ENCODE measurements at regions not wholly inside any gene's neighbourhood (a gene's known extent, or its start where the extent isn't known, plus 50 kb on each side); places are given as distances from the start of the nearest gene placed in this dataset.

DNA sequence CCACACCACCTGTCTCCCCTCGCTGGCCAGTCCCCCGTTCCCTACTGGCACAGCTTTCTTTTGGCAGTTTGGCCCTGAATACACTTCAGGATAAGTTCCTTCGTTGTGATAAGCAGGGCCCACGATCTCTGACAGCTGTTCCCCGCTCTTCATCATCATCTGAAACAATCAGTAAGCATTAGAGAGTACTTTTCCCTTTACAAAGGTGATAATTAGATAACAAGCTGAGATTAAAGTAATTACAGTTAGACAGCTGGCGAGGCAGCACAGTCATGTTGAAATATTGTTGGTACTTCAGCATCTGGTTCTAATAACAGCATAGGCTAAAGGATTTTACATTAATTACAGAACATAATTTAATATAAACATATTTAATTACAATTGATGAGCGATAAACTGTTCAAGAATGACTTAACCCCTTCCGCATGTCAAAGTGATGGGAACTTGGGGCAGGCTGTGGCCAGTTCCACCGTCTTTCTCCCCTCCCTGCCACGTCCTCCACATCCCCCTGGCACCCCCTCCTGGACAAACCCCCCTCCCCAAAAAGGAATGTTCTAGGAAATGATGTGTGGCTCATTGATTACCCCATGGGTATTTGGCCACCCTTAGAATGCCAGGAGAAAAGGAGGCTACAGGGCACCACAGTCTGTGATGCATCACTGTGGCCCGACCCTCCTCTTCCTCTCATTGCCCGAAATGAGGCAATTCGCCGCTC is 134.9 kb downstream of the RCN1 start:
- TF ChIP-seq, protein P1, sequence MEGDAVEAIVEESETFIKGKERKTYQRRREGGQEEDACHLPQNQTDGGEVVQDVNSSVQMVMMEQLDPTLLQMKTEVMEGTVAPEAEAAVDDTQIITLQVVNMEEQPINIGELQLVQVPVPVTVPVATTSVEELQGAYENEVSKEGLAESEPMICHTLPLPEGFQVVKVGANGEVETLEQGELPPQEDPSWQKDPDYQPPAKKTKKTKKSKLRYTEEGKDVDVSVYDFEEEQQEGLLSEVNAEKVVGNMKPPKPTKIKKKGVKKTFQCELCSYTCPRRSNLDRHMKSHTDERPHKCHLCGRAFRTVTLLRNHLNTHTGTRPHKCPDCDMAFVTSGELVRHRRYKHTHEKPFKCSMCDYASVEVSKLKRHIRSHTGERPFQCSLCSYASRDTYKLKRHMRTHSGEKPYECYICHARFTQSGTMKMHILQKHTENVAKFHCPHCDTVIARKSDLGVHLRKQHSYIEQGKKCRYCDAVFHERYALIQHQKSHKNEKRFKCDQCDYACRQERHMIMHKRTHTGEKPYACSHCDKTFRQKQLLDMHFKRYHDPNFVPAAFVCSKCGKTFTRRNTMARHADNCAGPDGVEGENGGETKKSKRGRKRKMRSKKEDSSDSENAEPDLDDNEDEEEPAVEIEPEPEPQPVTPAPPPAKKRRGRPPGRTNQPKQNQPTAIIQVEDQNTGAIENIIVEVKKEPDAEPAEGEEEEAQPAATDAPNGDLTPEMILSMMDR (IDR thresholded peaks at IDR 0.05) = no peak
- no peak for TF ChIP-seq POLR2A (IDR thresholded peaks at IDR 0.05)
